Fibroblast of gingiva (primary cell): ENCODE measurements at regions not wholly inside any gene's neighbourhood (a gene's known extent, or its start where the extent isn't known, plus 50 kb on each side); places are given as distances from the start of the nearest gene placed in this dataset.
"Not testable (repeated sequence)": the region's sequence is repeated elsewhere in the genome, so short reads cannot be mapped to it uniquely, and the experiment has no call there.

Source experiments
- DNase-seq: peaks from one replicate; pipeline ENCODE4 v3.0.0-alpha.2; 2011; ENCODE audit warnings: low read depth

DNA sequence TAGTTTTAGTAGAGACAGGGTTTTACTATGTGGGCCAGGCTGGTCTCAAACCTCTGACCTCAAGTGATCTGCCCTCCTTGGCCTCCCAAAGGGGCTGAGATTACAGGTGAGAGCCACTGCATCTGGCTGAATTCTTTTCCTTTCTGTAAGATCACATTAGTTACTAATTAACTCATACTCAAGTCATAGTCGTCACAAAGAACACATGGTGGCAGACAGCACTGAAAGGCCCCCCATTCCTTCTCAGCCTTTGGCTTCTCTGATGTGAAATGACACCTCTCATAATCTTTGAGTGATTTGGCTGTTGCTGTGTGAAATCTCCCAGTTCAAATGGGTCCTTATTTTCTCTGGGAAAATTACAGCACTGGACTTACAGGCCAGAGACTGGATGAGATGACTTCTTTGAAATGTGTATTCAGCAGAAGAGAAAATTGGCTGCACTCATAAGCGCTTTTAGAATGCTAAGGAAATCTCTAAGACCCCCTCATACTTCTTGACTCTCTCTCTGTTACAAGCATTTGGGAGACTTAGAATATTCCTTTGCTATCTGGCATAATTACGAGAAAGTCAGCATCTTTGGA lies 764.8 kb downstream of the RNF144A start:
- no peak for DNase-seq

DNA sequence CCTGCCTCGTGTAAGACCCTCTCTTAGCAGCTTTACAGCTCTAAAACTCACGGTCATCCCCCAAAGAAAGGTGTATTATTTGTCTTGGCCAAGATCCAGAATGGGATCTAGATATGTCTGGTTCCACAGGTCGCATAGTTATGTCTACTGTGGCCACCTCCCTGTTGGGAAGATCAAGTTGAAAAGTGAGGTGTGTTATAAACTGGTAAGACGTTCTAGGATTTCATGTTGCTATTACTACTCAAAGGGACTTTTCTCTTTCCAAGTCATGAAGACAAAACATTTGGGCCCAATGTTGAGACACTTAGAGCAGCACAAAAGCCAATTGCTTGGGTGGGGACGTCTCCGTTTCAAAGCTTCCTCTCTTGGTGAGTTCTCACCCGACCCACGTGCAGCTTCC lies 766.0 kb downstream of the RNF144A start:
- DNase-seq: no peak

DNA sequence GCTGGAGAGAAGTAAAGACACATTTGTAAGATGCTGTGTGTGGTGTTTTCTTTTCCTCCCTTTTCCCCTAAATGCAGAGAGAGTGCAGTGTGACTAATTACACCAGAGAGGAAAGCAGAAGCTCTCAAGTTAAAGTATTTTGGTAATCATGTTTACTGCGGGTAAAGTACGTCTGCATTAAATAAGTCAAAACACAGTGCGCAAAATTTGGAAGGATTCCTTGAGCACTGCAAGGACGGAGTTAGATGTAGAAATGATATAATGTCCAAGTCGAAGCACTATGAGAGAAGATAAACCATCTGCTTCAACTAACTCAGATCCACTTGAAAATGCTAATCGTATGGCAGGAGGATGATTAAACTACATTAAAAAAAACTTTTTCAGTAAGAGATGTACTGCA lies 766.5 kb downstream of the RNF144A start:
- no peak for DNase-seq

DNA sequence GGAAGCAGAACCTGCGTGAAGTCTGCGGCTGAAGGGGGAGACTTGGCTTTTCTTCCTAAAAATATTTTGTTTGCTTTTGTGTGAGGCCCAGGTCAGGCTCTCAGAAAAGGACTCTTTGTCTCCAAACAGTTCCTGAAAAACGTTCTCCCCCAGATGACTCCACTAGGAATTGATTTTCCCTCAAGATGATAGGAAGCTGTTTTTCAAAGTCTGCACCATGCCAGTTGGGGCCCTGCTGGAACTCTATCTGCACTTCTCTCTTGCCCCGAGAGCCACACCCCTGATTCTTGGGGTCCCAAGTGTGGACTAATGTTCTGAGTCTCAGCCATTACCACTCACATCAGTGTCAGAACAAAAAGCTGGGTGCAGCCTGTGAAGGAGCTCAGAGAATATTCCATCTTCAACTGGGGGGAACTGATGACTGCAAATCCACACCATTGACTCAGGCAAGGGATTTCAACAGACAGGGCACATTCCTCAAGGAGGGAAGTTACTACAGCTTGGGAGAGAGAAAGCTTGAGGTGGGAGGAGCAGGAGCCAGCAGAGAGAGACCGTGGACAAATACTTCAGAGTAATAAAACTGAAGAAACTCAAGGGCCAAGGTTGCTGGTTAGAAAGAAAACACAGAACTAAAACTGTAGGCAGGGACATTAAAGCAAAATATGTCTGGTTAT lies 768.3 kb downstream of the RNF144A start:
- DNase-seq: peak; percentile 12

DNA sequence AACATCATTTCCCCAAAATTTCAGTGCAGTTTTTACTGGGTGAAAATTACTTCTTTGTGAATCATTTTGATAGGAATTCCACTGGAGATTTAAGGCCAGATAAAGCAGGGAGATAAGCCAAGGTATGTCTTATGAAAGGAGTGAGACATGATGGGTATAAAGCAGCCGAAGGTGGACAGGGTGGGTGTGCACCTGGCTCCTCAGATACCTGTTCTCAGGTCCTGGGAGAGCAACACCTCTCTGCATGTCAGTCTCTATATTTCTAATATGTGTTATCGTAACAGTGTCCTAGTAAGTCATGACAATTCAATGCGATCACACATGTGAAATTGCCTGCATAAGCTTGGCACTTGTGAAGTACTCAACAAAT lies 768.8 kb downstream of the RNF144A start:
- DNase-seq: no peak

DNA sequence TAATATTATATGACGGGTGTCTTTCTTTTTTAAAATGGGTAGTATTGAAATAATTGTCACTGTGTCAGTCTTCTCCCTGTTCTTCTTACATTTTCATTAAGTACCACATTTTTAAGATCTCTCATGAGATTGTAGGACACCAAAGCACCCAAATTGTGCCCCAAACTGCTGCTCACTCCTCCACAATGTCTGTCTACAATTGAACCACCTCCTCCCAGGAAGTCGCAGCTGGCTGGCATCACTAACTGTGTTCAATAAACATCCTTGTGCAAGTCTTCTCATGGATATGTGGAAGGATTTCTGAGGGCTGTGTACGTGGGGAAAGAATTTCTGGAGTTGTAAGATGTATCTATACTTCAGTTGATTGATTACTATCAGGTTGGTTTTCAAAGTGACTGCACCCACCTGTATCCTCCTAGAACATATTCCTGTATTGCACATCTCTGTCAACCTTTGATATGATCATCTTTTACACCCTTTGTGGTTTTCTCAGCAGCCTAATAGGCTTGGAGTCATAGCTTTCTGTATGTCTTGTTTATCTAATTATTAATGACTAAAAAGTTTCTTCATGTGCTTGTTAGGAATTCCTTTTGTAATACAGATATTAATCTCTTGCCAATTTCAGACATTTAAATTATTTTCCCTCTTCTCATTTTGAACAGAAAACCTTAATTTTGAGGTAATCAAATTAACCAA lies 774.9 kb downstream of the RNF144A start:
- no peak for DNase-seq

DNA sequence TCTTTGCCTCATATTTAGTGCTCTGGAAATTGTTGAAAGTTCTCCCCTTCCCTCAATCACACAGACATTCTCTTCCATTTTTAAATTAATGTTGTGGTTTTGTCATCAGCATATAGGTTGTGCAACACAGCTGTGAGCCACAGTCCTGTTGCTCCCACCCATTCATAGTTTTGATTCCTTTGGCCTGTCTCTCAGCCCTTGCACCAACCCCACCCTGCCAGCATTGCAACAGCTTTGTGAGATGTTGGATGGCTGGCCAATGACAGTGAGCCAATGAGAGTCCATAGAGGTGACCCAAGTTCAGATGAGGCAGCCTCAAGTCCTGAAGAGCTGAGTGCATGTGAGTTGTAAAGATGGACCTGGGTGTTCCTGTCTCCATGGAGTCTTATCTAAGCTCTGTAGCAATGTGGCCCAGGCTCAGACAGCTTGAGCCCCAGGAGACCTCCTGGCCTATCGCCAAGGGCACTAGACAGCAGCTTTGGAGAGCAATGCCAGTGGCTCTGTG lies 775.5 kb downstream of the RNF144A start:
- peak; percentile 84 for DNase-seq

DNA sequence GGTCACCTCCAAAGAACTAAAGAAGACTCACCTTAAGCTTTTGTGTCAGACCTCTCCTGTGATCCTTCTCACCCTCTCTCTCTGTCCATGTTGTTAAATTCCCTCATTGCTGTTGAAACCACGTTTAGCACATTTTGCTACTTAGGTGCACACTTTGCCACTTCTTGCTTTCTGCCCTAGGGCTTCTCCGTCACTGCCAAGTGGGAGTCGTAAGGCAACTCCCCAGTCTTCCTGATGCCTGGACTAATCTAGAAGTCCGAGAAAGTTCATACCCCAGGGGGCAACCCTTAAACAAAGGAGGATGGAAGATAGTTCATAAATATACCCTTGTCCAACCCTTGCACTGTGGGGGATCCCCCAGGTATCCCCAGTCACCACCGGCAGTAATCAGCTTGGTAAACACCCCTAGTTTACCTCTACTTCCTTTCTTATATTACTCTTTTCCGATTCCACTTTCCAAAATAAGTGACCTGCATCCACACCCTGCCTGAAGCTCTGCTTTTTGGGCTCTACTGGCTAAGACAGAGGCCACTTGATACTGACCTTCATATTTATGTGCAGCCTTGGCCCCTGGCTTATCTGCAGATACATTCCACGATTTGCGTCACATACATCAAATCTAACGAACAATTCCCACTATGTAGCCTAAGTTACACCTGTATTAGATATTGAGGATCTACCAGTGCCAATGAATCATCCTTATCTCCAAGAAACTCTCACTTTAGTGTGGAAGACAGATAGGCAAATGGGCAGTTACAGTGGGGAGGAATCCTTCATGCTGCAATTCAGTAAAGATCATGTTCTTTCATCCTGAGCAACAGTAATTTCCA lies 776.2 kb downstream of the RNF144A start:
- no peak for DNase-seq

DNA sequence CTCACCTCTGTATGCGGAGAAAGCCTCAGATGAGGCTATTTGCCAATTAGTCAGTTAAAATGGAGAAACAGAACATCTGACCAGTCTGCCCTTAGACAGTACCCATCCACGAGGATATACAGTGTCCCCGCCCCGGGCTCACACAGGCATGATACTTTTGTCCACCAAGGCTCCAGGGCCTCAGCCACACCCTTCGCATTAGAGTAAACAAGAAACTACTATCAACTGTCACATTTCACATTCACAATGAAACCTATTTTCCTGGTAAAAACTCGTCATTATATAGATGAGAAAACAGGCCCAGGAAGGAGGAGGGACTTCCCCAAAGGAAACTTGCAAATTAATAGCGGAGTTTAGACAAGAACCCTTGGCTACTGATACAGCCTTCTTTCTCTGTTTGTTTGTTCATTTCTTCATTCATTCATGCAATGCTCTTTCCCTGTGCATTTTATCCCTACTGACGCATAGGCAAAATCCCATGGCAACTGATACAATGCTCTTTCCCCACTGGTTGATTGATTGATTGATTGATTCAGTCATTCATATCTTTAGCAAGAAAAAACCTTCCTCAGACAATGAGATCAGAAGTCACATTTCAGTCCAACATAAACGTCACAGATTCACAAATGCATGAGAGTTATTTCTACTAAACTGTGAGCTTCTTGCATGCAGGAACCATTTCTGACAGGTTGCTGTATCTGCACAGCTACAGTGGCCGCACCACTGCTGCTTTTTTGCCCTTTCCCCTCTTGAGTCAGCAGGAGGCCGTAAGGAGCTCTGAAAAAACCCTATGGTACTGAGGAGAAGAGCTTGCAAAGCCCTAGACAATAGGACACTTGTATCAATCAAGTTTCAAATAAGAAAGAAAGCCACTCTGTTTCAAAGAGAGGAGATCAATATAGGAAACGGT lies 777.1 kb downstream of the RNF144A start:
- DNase-seq: no peak

DNA sequence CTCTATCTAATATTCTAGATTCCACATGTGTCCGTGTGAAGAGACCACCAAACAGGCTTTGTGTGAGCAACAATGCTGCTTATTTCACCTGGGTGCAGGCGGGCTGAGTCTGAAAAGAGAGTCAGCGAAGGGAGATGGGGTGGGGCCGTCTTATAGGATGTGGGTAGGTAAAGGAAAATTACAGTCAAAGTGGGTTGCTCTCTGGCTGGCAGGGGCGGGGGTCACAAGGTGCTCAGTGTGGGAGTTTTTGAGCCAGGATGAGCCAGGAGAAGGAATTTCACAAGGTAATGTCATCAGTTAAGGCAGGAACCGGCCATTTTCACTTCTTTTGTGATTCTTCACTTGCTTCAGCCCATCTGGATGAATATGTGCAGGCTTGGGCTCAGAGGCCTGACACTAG lies 779.3 kb downstream of the RNF144A start:
- not testable (repeated sequence) for DNase-seq

DNA sequence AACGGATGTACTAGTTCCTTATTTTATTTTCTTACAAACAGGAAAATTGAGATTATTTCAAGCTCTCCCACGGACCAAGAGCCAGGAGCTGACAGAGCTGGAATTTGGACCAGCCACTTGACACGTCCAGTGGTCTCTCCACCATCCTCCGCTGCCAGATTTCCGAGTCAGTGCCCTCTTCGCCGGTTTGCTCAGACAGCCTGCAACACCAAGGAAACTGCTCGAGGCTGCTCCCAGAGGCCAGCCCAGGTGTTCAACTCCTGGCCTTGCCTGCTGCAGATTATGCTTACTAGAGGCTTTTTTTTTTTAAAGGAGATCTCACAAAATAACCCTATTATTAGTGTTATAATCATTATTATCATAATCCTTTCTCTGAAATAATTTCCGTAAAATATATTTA lies 779.8 kb downstream of the RNF144A start:
- DNase-seq: no peak

DNA sequence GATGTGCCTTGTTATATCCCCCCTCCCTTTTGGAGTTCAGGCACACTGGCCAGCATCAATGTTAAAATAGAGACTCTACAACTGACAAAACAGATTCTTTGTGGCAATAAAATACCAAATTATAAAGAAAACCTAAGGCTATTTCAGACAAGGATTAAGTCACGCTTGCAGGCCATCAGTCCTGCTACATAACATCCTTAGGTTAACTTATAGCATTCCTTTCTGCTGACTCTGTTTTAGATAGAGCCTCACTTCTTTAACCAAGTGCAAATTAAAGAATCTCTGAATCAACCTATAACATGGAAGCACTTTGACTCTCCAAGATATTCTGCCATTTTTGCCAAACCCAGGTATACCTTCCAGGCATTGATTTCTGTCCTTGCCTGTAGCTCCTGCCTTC lies 784.6 kb downstream of the RNF144A start:
- no peak for DNase-seq

DNA sequence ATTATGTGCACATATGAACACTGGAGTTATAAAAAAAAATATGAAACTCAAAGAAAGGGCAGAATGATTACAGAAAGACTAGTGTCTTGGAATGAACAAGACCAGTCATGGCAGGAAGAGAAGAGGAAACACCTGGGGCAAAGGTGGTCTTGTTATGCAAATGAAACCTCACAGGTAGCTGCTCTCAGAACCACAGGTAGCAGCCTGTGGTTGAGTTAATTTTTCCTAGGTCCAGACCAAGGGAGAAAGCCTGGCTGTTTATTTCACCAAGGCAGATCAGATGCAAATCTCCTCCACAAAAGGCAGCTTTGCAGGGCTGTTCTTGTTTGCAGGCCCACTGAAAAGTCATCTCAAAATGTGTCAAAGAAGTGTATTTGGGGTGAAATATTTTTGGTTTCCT lies 785.8 kb downstream of the RNF144A start:
- no peak for DNase-seq

DNA sequence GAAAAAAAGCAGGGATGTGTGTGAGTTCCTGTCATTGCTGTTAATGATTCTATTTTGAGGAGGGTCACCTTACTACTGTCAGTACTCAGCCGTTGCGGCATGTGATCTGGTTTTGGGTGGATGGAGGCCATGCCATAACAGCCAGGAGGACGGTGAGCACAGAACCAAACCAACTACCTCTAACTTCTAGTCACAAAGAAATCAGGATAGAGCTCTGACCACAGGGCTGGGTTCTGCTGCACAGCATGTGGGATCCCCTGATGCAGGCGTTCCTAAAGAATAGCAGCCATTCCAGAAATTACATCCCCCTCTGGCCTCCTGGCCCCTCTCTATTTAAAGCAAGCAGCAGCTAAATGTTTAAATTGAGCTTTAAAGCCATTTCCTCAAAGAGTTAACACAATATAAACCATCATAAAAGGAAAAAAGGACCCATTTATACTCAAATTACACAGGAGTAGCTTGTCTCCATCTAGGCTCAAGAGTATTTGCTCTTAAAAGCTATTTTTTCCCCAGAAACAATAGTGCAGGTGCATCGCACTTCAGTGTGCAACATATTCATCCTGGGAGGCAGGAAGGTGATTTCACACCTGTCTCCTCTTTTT lies 786.4 kb downstream of the RNF144A start:
- DNase-seq: no peak

DNA sequence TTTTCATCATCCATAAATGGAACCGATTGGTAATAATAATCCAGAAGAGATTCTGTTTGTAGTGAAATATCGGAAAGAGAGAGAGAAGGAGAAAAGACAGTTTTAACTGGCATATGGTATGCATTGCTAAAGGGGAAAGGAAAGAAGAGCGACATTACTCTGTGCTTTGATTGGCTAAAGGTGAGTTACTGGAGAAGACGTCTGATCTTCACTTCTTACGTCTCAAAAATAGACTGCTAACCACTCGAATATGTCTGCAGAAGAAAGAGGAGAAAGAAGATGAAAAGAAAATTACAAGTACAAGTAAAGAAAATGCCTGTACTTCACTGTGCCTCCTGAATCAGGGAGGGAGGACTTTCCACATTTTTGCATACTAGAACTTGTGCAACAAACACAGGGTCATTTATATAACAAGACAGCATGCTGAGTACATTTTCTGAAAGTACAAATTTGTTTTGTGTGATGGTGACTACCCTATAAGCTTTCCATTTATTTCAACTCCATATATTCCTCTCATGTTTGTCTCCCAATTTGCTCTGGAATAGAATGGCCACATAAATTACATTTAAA lies 787.2 kb downstream of the RNF144A start:
- no peak for DNase-seq

DNA sequence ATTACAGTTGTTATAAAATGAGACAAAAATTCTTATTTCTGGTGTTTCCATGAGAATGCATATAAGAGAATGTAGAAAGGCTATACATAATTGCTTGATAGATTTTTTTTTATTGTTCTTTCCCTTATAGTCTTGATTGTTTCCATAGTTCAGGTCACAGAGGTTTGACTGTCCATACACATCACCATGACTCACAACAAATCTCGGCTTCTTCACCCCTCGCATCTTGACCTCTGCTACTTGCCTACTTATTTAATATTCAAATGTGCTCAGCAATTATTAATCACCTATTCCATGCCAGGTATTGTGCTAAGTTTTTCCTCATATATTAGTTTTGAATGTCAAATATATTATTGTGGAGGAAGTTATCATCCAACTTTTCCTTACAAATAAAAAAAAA lies 789.6 kb downstream of the RNF144A start:
- DNase-seq: no peak

DNA sequence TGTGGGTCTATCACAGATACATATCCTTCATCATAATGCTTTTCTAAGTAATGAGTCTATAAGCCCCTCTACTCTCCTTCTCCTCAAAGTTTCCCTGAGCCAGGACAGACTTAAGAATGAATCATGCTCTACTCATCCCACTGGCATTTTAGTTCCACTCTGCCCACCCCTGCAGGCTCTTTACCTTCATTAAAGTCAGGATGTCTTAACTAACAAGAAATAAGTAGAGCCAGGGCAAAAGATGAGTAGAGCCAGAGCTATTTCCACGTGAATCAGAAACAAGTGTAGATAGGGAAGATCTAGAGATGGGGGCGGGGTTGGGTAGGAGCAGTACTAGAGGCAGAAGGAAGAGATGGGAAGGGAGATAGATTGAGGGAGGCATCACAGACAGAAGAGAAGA lies 790.5 kb downstream of the RNF144A start:
- DNase-seq: no peak

DNA sequence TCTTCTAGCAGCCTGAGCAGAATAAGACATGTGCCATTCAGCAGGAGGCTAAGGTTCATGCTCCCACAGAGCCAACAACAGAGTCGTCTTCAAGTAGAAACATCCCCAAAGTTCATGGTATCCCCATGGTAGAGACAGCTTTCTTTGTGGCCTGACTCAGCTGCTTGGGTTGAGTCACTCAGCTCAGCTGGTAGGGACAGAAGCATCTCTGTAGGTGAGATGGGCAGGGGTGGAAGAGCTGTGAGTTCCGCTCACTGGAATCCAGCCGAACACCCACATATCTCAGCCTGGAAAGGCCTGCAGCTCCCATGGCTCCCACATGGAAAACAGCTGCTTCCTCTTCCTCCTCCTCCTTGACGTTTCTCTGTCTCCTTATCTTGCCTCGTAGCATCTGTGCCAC lies 792.7 kb downstream of the RNF144A start:
- DNase-seq: no peak

DNA sequence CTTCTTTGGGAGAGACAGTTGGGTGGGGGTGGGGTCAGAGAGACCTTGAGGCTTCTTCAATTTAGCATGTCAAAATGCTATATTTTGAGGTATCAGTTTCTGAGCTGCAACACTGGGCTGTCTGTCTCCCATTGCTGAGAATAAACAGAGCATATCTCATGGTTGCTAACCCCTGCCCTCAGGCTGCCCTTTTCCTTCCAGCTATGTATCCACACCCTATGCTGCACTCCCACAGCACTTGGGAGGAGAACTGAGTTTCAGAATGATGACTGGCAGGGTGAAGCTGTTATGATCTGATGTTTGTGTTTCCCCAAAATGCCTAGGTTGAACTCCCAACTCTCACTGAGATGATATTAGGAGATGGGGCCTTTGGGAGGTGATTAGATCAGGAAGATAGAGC lies 794.0 kb downstream of the RNF144A start:
- DNase-seq: no peak

DNA sequence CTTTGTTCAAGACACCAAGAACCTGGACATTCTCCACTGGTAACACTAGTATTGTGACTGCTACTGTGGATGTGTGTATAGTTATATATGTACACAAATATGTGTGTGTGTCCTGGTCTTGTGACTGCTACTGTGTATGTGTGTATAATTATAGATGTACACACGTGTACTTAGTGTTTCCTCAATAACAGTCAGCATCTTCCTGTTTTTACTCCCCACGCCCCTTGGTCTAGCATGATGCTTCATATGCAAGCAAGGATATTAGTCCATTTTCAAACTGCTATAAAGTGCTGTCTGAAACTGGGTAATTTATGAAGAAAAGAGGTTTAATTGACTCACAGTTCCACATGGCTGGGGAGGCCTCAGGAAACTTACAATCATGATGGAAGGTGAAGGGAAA lies 802.7 kb downstream of the RNF144A start:
- DNase-seq: no peak
